ENCODE measurements at regions not wholly inside any gene's neighbourhood (a gene's known extent, or its start where the extent isn't known, plus 50 kb on each side); places are given as distances from the start of the nearest gene placed in this dataset.

GRCh38 chr3:87128006-87128405 is 99.1 kb upstream of the CHMP2B start:
- ATAC-seq (no peak), DNase-seq (no peak)
- TF ChIP-seq, protein P1, sequence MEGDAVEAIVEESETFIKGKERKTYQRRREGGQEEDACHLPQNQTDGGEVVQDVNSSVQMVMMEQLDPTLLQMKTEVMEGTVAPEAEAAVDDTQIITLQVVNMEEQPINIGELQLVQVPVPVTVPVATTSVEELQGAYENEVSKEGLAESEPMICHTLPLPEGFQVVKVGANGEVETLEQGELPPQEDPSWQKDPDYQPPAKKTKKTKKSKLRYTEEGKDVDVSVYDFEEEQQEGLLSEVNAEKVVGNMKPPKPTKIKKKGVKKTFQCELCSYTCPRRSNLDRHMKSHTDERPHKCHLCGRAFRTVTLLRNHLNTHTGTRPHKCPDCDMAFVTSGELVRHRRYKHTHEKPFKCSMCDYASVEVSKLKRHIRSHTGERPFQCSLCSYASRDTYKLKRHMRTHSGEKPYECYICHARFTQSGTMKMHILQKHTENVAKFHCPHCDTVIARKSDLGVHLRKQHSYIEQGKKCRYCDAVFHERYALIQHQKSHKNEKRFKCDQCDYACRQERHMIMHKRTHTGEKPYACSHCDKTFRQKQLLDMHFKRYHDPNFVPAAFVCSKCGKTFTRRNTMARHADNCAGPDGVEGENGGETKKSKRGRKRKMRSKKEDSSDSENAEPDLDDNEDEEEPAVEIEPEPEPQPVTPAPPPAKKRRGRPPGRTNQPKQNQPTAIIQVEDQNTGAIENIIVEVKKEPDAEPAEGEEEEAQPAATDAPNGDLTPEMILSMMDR (IDR thresholded peaks at IDR 0.05): no peak
- intact Hi-C loops (cut with DNase I): no loop called here
- H3K4me3 ChIP-seq: no peak overlapping the region
- no peaks in the 10 kb centered on the region for H3K36me3 ChIP-seq
- H3K4me1 ChIP-seq: no peaks in the 10 kb centered on the region
- H3K27ac ChIP-seq: no peak overlapping the region
- H3K27me3 ChIP-seq: no peaks in the 10 kb centered on the region
- no peaks in the 10 kb centered on the region for H3K9me3 ChIP-seq

GRCh38 chr3:87127281-87127680 is 99.8 kb upstream of the CHMP2B start:
- ATAC-seq (no peak), DNase-seq (peak in 1 of 4 donors; percentile 51)
- no peaks in the 10 kb centered on the region for H3K9me3 ChIP-seq
- no peak overlapping the region for H3K4me3 ChIP-seq
- TF ChIP-seq, protein P1 (IDR thresholded peaks at IDR 0.05): no peak
- no peaks in the 10 kb centered on the region for H3K36me3 ChIP-seq
- H3K27ac ChIP-seq: no peak overlapping the region
- no peaks in the 10 kb centered on the region for H3K27me3 ChIP-seq
- no peaks in the 10 kb centered on the region for H3K4me1 ChIP-seq
- intact Hi-C loops (cut with DNase I): no loop called here

DNA sequence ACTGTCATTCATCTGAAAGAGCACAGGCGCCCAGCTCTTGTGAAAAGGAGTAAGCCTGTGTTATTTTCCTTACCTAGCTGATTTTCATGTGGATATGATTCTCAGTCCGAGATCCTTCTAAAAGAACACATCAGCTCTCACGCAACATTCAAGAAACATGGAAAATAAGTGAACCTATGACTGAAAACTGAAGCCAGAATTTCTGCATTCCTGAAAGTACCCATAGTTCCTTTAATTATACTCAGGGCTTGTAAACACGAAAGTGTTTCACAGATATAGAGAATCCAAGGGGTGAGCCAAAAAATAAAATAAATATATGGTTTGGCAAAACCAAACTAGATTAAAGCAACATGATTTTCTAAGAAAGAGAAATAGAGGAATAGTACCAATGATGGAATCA is 100.8 kb upstream of the CHMP2B start:
- Histone ChIP-seq H3K36me3 (no peaks in the 10 kb centered on the region), H3K27me3 (no peaks in the 10 kb centered on the region), H3K9me3 (no peaks in the 10 kb centered on the region), H3K4me3 (no peak overlapping the region), H3K27ac (no peak overlapping the region), H3K4me1 (no peaks in the 10 kb centered on the region)
- intact Hi-C loops (cut with DNase I): no loop called here
- ATAC-seq (no peak), DNase-seq (no peak)
- TF ChIP-seq, protein P1 (IDR thresholded peaks at IDR 0.05): no peak

DNA sequence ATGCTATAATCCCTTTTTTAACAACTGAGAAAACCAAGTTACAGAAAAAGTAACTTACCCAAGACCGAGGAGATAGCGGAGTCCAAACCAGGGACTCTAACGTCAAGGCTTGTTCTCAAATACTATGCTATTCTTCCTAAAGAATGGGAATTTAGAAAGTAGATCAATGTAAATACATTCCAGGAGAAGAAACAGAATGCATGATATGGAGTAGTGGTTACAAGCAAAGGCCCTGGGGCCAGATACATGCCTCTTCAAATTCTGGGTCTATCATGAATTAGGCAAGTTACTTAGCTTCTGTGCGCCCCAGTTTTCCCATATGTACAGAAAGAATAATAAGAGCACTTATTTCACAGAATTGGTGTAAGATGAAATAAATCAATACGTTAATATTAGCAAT is 102.0 kb upstream of the CHMP2B start:
- DNase-seq: no peak
- Histone ChIP-seq H3K36me3 (no peaks in the 10 kb centered on the region), H3K27me3 (no peaks in the 10 kb centered on the region), H3K9me3 (no peaks in the 10 kb centered on the region), H3K4me3 (no peak overlapping the region), H3K4me1 (no peaks in the 10 kb centered on the region), H3K27ac (no peak overlapping the region)
- intact Hi-C loops (cut with DNase I): no loop called here
- TF ChIP-seq, protein P1 (IDR thresholded peaks at IDR 0.05): no peak
- ATAC-seq: no peak

GRCh38 chr3:87122766-87123165 is 104.3 kb upstream of the CHMP2B start:
- H3K27me3 ChIP-seq: no peaks in the 10 kb centered on the region
- H3K9me3 ChIP-seq: no peaks in the 10 kb centered on the region
- no peaks in the 10 kb centered on the region for H3K36me3 ChIP-seq
- ATAC-seq (no peak), DNase-seq (no peak)
- no peak overlapping the region for H3K4me3 ChIP-seq
- H3K27ac ChIP-seq: no peak overlapping the region
- TF ChIP-seq, protein P1 (IDR thresholded peaks at IDR 0.05): no peak
- intact Hi-C loops (cut with DNase I): no loop called here
- no peaks in the 10 kb centered on the region for H3K4me1 ChIP-seq
